ENCODE measurements at regions not wholly inside any gene's neighbourhood (a gene's known extent, or its start where the extent isn't known, plus 50 kb on each side); places are given as distances from the start of the nearest gene placed in this dataset.

- TF ChIP-seq EZH2phosphoT487 (IDR thresholded peaks at IDR 0.05; ENCODE audit: low read length): no peak
- no peak for TF ChIP-seq CTCF (IDR thresholded peaks at IDR 0.05; ENCODE audit: low read length)
- no peak for TF ChIP-seq EZH2 (optimal IDR thresholded peaks at IDR 0.05; ENCODE audit: low read depth, low read length)
- no peak overlapping the region for H2AFZ ChIP-seq (ENCODE audit: low read length)
- no peak overlapping the region for H3K9ac ChIP-seq (ENCODE audit: low read length)
- no peaks in the 10 kb centered on the region for H3K4me1 ChIP-seq (ENCODE audit: low read length)
- H3K79me2 ChIP-seq (ENCODE audit: low read length): no peaks in the 10 kb centered on the region
- no peak overlapping the region for H3K4me2 ChIP-seq (ENCODE audit: low read depth, low read length)
- H3F3A ChIP-seq (ENCODE audit: insufficient read depth, low read length): no peaks in the 10 kb centered on the region
- no peak for DNase-seq
- no peaks in the 10 kb centered on the region for H3K36me3 ChIP-seq (replicated peaks; ENCODE audit: insufficient read depth, low read length)
- no peaks in the 10 kb centered on the region for H3K27me3 ChIP-seq (replicated peaks; ENCODE audit: insufficient read depth, low read length)
- H3K9me3 ChIP-seq (replicated peaks; ENCODE audit: insufficient read depth, low read length): no peaks in the 10 kb centered on the region
- no peak overlapping the region for H3K4me3 ChIP-seq (ENCODE audit: low read length)
- H4K20me1 ChIP-seq (ENCODE audit: insufficient read depth, low read length): no peaks in the 10 kb centered on the region
- no peak overlapping the region for H3K27ac ChIP-seq (ENCODE audit: low read length)
- H3K9me2 ChIP-seq (replicated peaks; ENCODE audit: insufficient read depth, low read length): no peaks in the 10 kb centered on the region
These were observed 174.4 kb upstream of the PRLR start for GRCh38 chr5:35404701-35405100.

- no peaks in the 10 kb centered on the region for H4K20me1 ChIP-seq (ENCODE audit: insufficient read depth, low read length)
- no peaks in the 10 kb centered on the region for H3F3A ChIP-seq (ENCODE audit: insufficient read depth, low read length)
- no peaks in the 10 kb centered on the region for H3K9me2 ChIP-seq (replicated peaks; ENCODE audit: insufficient read depth, low read length)
- H3K79me2 ChIP-seq (ENCODE audit: low read length): no peaks in the 10 kb centered on the region
- DNase-seq: no peak
- H3K9me3 ChIP-seq (replicated peaks; ENCODE audit: insufficient read depth, low read length): no peaks in the 10 kb centered on the region
- no peaks in the 10 kb centered on the region for H3K36me3 ChIP-seq (replicated peaks; ENCODE audit: insufficient read depth, low read length)
- no peak overlapping the region for H3K4me2 ChIP-seq (ENCODE audit: low read depth, low read length)
- H3K4me3 ChIP-seq (ENCODE audit: low read length): no peak overlapping the region
- no peaks in the 10 kb centered on the region for H3K27me3 ChIP-seq (replicated peaks; ENCODE audit: insufficient read depth, low read length)
- H3K4me1 ChIP-seq (ENCODE audit: low read length): no peaks in the 10 kb centered on the region
- no peak overlapping the region for H3K27ac ChIP-seq (ENCODE audit: low read length)
- H2AFZ ChIP-seq (ENCODE audit: low read length): no peak overlapping the region
- TF ChIP-seq EZH2 (optimal IDR thresholded peaks at IDR 0.05; ENCODE audit: low read depth, low read length) (no peak), EZH2phosphoT487 (IDR thresholded peaks at IDR 0.05; ENCODE audit: low read length) (no peak), CTCF (IDR thresholded peaks at IDR 0.05; ENCODE audit: low read length) (no peak)
- no peak overlapping the region for H3K9ac ChIP-seq (ENCODE audit: low read length)
These were observed 163.6 kb upstream of the PRLR start for GRCh38 chr5:35393901-35394300.

GRCh38 chr5:35384658-35385057 lies 154.4 kb upstream of the PRLR start:
- Histone ChIP-seq H3F3A (ENCODE audit: insufficient read depth, low read length) (no peaks in the 10 kb centered on the region), H2AFZ (ENCODE audit: low read length) (no peak overlapping the region), H4K20me1 (ENCODE audit: insufficient read depth, low read length) (no peaks in the 10 kb centered on the region), H3K9me2 (replicated peaks; ENCODE audit: insufficient read depth, low read length) (no peaks in the 10 kb centered on the region), H3K4me2 (ENCODE audit: low read depth, low read length) (no peak overlapping the region), H3K27ac (ENCODE audit: low read length) (no peak overlapping the region), H3K9me3 (replicated peaks; ENCODE audit: insufficient read depth, low read length) (no peaks in the 10 kb centered on the region), H3K36me3 (replicated peaks; ENCODE audit: insufficient read depth, low read length) (no peaks in the 10 kb centered on the region), H3K27me3 (replicated peaks; ENCODE audit: insufficient read depth, low read length) (no peaks in the 10 kb centered on the region), H3K4me1 (ENCODE audit: low read length) (no peaks in the 10 kb centered on the region), H3K79me2 (ENCODE audit: low read length) (no peaks in the 10 kb centered on the region), H3K4me3 (ENCODE audit: low read length) (no peak overlapping the region), H3K9ac (ENCODE audit: low read length) (no peak overlapping the region)
- TF ChIP-seq CTCF (IDR thresholded peaks at IDR 0.05; ENCODE audit: low read length) (no peak), EZH2phosphoT487 (IDR thresholded peaks at IDR 0.05; ENCODE audit: low read length) (no peak), EZH2 (optimal IDR thresholded peaks at IDR 0.05; ENCODE audit: low read depth, low read length) (no peak)
- no peak for DNase-seq
